ENCODE measurements at regions not wholly inside any gene's neighbourhood (a gene's known extent, or its start where the extent isn't known, plus 50 kb on each side); places are given as distances from the start of the nearest gene placed in this dataset.

DNA sequence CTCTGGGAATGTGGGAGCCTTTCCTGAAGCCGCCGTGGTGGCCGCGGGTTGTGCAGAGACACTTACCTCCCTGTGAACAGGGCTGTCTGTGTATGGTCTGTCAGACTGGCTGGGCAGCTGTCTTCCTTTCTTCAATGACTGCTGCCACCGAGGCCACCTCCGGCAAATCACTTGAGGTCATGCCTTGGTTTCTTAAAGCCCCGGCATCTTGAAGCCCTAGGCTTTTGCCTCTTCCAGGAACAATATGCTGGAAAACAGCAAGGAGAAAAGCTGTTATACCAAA lies 79.5 kb upstream of the ZSWIM6 start:
- no peak overlapping the region for H3K27ac ChIP-seq (ENCODE audit: low read depth in 1 of 2, low read length in 1 of 2)
- no peaks in the 10 kb centered on the region for H3K36me3 ChIP-seq (ENCODE audit: control insufficient read depth in 4 of 4, insufficient read depth in 4 of 4, low read length in 4 of 4)
- DNase-seq (no peak), ATAC-seq (ENCODE audit: insufficient read depth, low FRiP score) (no peak)
- H3K4me3 ChIP-seq = no peak overlapping the region
- no peak overlapping the region for H3K9ac ChIP-seq (ENCODE audit: insufficient read depth in 1 of 2, low read length in 2 of 2)
- peaks cover 0 to 7% (median 3%) of the 10 kb centered on the region in 5 donors for H3K4me1 ChIP-seq (ENCODE audit: control insufficient read depth in 5 of 5, insufficient read depth in 5 of 5, low read length in 5 of 5)
- WGBS, 2 donors = 88 to 96% methylated on average over 7 of the region's 7 CpGs
- H3K9me3 ChIP-seq (ENCODE audit: control insufficient read depth in 4 of 4, insufficient read depth in 3 of 4, low read length in 3 of 4) = peaks cover 0 to 4% (median 2%) of the 10 kb centered on the region in 4 donors
- no peaks in the 10 kb centered on the region for H3K27me3 ChIP-seq (ENCODE audit: control insufficient read depth in 3 of 3, insufficient read depth in 3 of 3, low read length in 2 of 3)
- TF ChIP-seq, protein P1, sequence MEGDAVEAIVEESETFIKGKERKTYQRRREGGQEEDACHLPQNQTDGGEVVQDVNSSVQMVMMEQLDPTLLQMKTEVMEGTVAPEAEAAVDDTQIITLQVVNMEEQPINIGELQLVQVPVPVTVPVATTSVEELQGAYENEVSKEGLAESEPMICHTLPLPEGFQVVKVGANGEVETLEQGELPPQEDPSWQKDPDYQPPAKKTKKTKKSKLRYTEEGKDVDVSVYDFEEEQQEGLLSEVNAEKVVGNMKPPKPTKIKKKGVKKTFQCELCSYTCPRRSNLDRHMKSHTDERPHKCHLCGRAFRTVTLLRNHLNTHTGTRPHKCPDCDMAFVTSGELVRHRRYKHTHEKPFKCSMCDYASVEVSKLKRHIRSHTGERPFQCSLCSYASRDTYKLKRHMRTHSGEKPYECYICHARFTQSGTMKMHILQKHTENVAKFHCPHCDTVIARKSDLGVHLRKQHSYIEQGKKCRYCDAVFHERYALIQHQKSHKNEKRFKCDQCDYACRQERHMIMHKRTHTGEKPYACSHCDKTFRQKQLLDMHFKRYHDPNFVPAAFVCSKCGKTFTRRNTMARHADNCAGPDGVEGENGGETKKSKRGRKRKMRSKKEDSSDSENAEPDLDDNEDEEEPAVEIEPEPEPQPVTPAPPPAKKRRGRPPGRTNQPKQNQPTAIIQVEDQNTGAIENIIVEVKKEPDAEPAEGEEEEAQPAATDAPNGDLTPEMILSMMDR (IDR thresholded peaks at IDR 0.05; ENCODE audit: control extremely low read depth, extremely low read depth) = no peak

DNA sequence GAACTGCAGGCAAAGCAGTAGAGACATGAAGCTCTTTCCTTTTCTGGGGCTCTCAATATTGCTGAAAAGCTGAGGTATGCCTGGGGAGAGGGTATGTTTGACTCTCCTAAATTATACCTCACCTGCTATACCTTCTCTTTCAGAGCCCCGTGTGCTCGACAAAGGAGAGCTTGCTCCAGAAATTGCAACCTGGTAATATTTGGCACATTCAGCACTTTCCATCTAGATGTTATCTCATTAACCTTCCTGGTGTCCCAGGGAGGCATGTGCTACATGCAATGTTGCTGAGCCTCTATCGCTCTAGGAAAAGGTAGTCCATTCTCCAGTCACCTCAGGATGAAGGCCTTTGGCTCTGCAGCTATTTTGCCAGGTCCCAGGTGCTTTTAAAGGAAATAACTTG lies 78.5 kb upstream of the ZSWIM6 start:
- Histone ChIP-seq H3K9ac (ENCODE audit: insufficient read depth in 1 of 2, low read length in 2 of 2) (no peak overlapping the region), H3K9me3 (ENCODE audit: control insufficient read depth in 4 of 4, insufficient read depth in 3 of 4, low read length in 3 of 4) (peaks cover 0 to 4% (median 2%) of the 10 kb centered on the region in 4 donors), H3K4me1 (ENCODE audit: control insufficient read depth in 5 of 5, insufficient read depth in 5 of 5, low read length in 5 of 5) (peaks cover 0 to 7% (median 3%) of the 10 kb centered on the region in 5 donors), H3K27ac (ENCODE audit: low read depth in 1 of 2, low read length in 1 of 2) (no peak overlapping the region), H3K36me3 (ENCODE audit: control insufficient read depth in 4 of 4, insufficient read depth in 4 of 4, low read length in 4 of 4) (no peaks in the 10 kb centered on the region), H3K4me3 (no peak overlapping the region), H3K27me3 (ENCODE audit: control insufficient read depth in 3 of 3, insufficient read depth in 3 of 3, low read length in 2 of 3) (no peaks in the 10 kb centered on the region)
- no peak for DNase-seq
- ATAC-seq (ENCODE audit: insufficient read depth, low FRiP score) = no peak
- 72 to 95% methylated on average over 3 of the region's 3 CpGs for WGBS, 2 donors
- TF ChIP-seq, protein P1 (IDR thresholded peaks at IDR 0.05; ENCODE audit: control extremely low read depth, extremely low read depth) = no peak

DNA sequence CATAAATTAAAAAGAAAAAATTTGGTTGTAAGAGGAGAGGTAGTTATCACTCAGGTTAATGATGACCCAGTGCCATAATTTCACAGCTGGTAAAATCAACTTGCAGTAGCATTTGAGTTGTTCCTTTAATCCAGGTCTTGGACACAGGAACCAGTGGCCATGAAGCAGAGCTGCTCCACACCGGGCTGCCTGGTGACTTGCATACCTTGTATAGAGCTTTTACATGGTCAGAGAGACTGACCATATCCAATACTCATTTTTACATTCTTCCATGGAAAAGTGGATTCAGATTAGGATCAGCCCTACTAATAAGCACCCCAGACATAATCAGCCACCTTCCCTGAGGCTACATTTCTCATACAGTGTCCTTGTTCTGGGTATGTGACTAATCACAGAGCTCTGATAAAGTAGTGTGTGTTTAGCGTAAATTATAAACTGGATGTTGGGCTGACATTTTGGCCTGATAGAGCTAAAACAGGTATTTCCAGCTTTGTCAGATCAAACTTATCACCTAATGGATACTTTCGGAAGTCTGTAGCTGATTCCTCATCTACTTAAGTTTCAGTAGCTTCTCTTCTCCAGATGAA lies 77.0 kb upstream of the ZSWIM6 start:
- peak in 2 of 3 donors; percentile 16 to 45 for DNase-seq
- TF ChIP-seq, protein P1 (IDR thresholded peaks at IDR 0.05; ENCODE audit: control extremely low read depth, extremely low read depth) = no peak
- Histone ChIP-seq H3K27ac (ENCODE audit: low read depth in 1 of 2, low read length in 1 of 2) (no peak overlapping the region), H3K9me3 (ENCODE audit: control insufficient read depth in 4 of 4, insufficient read depth in 3 of 4, low read length in 3 of 4) (peaks cover 0 to 2% (median 0%) of the 10 kb centered on the region in 4 donors), H3K27me3 (ENCODE audit: control insufficient read depth in 3 of 3, insufficient read depth in 3 of 3, low read length in 2 of 3) (no peaks in the 10 kb centered on the region), H3K36me3 (ENCODE audit: control insufficient read depth in 4 of 4, insufficient read depth in 4 of 4, low read length in 4 of 4) (no peaks in the 10 kb centered on the region), H3K4me3 (no peak overlapping the region), H3K4me1 (ENCODE audit: control insufficient read depth in 5 of 5, insufficient read depth in 5 of 5, low read length in 5 of 5) (peaks cover 0 to 7% (median 3%) of the 10 kb centered on the region in 5 donors), H3K9ac (ENCODE audit: insufficient read depth in 1 of 2, low read length in 2 of 2) (no peak overlapping the region)
- 76 to 93% methylated on average over 3 of the region's 3 CpGs for WGBS, 2 donors
- ATAC-seq (ENCODE audit: insufficient read depth, low FRiP score) = peak; percentile 23

DNA sequence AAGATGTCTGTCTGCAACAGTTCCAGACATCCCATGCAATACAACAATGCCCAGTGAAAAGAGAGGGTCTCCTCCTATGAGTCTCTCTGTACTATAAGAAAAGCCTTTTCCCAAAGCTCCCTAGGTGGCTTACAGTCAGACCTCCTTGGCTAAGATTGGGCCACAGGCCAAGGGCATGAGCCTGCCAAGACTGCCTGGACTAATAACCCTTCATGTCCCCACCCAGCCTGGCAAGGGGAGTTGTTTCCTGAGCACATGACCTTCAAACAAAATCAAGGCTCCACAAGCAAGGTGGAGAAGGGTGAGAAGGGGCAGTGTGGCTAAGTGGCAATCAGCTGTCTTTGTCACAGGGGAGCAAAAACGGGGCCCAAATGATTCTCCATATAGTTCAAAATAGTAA lies 75.6 kb upstream of the ZSWIM6 start:
- H3K4me1 ChIP-seq (ENCODE audit: control insufficient read depth in 5 of 5, insufficient read depth in 5 of 5, low read length in 5 of 5) = peaks cover 0 to 7% (median 3%) of the 10 kb centered on the region in 5 donors
- H3K27ac ChIP-seq (ENCODE audit: low read depth in 1 of 2, low read length in 1 of 2) = no peak overlapping the region
- H3K36me3 ChIP-seq (ENCODE audit: control insufficient read depth in 4 of 4, insufficient read depth in 4 of 4, low read length in 4 of 4) = no peaks in the 10 kb centered on the region
- no peaks in the 10 kb centered on the region for H3K9me3 ChIP-seq (ENCODE audit: control insufficient read depth in 4 of 4, insufficient read depth in 3 of 4, low read length in 3 of 4)
- 40 to 59% methylated on average over 1 of the region's 1 CpG for WGBS, 2 donors
- H3K9ac ChIP-seq (ENCODE audit: insufficient read depth in 1 of 2, low read length in 2 of 2) = no peak overlapping the region
- H3K27me3 ChIP-seq (ENCODE audit: control insufficient read depth in 3 of 3, insufficient read depth in 3 of 3, low read length in 2 of 3) = no peaks in the 10 kb centered on the region
- TF ChIP-seq, protein P1 (IDR thresholded peaks at IDR 0.05; ENCODE audit: control extremely low read depth, extremely low read depth) = no peak
- DNase-seq = no peak
- H3K4me3 ChIP-seq = no peak overlapping the region
- peak; percentile 54 for ATAC-seq (ENCODE audit: insufficient read depth, low FRiP score)

Measured in lung (tissue), 11 donors.